Endothelial cell of umbilical vein (primary cell): ENCODE measurements at regions not wholly inside any gene's neighbourhood (a gene's known extent, or its start where the extent isn't known, plus 50 kb on each side); places are given as distances from the start of the nearest gene placed in this dataset.

Experiments used
- BruUV-seq: library from RNA; stranded (reverse); fragments of 400-500 nt; replicated peaks from 2 replicates; lab custom pipeline; 2021; lab: Mats Ljungman, UMichigan
- CTCF ChIA-PET: fragments of 300-600, 350-600 bp; sonication (Branson Sonifier 250); formaldehyde crosslinking; loops from one replicate; lab custom pipeline; 2021; ENCODE audit warnings: antibody characterized with exemption, inconsistent platforms; lab: Charles Lee
- POLR2A ChIA-PET: fragments of 300-600, 350-600 bp; sonication (Branson Sonifier 250); formaldehyde crosslinking; loops from one replicate; lab custom pipeline; 2021; ENCODE audit warnings: antibody characterized with exemption, inconsistent platforms; lab: Charles Lee
- DNase-seq: peaks from one replicate; pipeline ENCODE4 v3.0.0-alpha.2; 2011; ENCODE audit warnings: low read depth, low spot score
- FAIRE-seq: peaks from 2 replicates; lab custom pipeline; 2011; peaks lifted over from hg19 to GRCh38; lab: Jason Lieb, UNC
- H2AFZ ChIP-seq: 2 replicates; pipeline ENCODE4 v1.6.0; 2012; ENCODE audit warnings: low read depth, low read length, control low read depth, inconsistent platforms
- H3K27ac ChIP-seq: 2 replicates; pipeline ENCODE4 v1.5.1; 2011; ENCODE audit warnings: low read depth, mild to moderate bottlenecking, control low read depth, low read length, moderate library complexity; ENCODE audit not compliant: insufficient read depth
- H3K27me3 ChIP-seq, 2 experiments: 2 replicates each; pipeline versions ENCODE4 v1.6.0 to v1.6.1; 2011; ENCODE audit warnings: low read length in 2 of 2, mixed read lengths in 1 of 2; ENCODE audit not compliant: control insufficient read depth in 2 of 2, insufficient read depth in 2 of 2
- H3K36me3 ChIP-seq, 2 experiments: 2 replicates in 1 of 2; 3 replicates in 1 of 2; pipeline ENCODE4 v1.5.1; 2011; ENCODE audit warnings: low read length in 2 of 2, mild to moderate bottlenecking in 1 of 2, moderate library complexity in 1 of 2; ENCODE audit not compliant: control insufficient read depth in 2 of 2, insufficient read depth in 2 of 2; ENCODE audit errors: extremely low read depth in 1 of 2
- H3K4me1 ChIP-seq: 3 replicates; pipeline ENCODE4 v1.5.1; 2011; ENCODE audit warnings: mild to moderate bottlenecking, low read length; ENCODE audit not compliant: control insufficient read depth, insufficient read depth; ENCODE audit errors: extremely low read depth
- H3K4me2 ChIP-seq: 2 replicates; pipeline ENCODE4 v1.6.1; 2011; ENCODE audit warnings: low read length, control low read depth, mixed read lengths; ENCODE audit not compliant: insufficient read depth
- H3K4me3 ChIP-seq, 3 experiments: fragments of 200-600 bp in 1 of 3; sonication (generic), shearing (Covaris generic) in 1 of 3; replicated peaks in 1 of 3; 2 replicates each; pipeline ENCODE4 v1.5.1; 2011 to 2016; ENCODE audit warnings: control low read depth in 3 of 3, low read length in 3 of 3, mild to moderate bottlenecking in 2 of 3, inconsistent platforms in 1 of 3, low read depth in 1 of 3, moderate library complexity in 1 of 3; ENCODE audit not compliant: insufficient read depth in 1 of 3
- H3K79me2 ChIP-seq: 2 replicates; pipeline ENCODE4 v1.6.0; 2012; ENCODE audit warnings: low read length, inconsistent platforms; ENCODE audit not compliant: control insufficient read depth, insufficient read depth
- H3K9ac ChIP-seq: replicated peaks from 2 replicates; pipeline ENCODE3; 2011; ENCODE audit warnings: low read length, control low read depth; ENCODE audit not compliant: insufficient read depth; ENCODE audit errors: extremely low read depth
- H3K9me1 ChIP-seq: replicated peaks from 3 replicates; pipeline ENCODE4 v1.6.0; 2011; ENCODE audit warnings: mild to moderate bottlenecking, low read length; ENCODE audit not compliant: control insufficient read depth, insufficient read depth; ENCODE audit errors: extremely low read depth
- H3K9me3 ChIP-seq: replicated peaks from 2 replicates; pipeline ENCODE4 v1.5.1; 2012; ENCODE audit warnings: low read length, inconsistent platforms; ENCODE audit not compliant: control insufficient read depth, insufficient read depth
- H4K20me1 ChIP-seq: replicated peaks from 2 replicates; pipeline ENCODE3; 2011; ENCODE audit warnings: mild to moderate bottlenecking, low read length; ENCODE audit not compliant: control insufficient read depth, insufficient read depth; ENCODE audit errors: extremely low read depth
- EZH2 ChIP-seq: IDR thresholded peaks from 2 replicates; pipeline ENCODE4 v1.6.1; 2012; ENCODE audit warnings: borderline replicate concordance, low read depth, mild to moderate bottlenecking, moderate library complexity, low read length, inconsistent platforms; ENCODE audit not compliant: severe bottlenecking
- FOS ChIP-seq: IDR thresholded peaks from 2 replicates; pipeline ENCODE4 v1.6.1; 2011; ENCODE audit warnings: mild to moderate bottlenecking, low read length, moderate library complexity, borderline replicate concordance; ENCODE audit not compliant: insufficient read depth
- GATA2 ChIP-seq: IDR thresholded peaks from 2 replicates; pipeline ENCODE4 v1.7.0; 2011; ENCODE audit warnings: low read depth, mild to moderate bottlenecking, moderate library complexity, mixed read lengths, low read length; ENCODE audit not compliant: insufficient read length, insufficient read depth
- JUN ChIP-seq: IDR thresholded peaks from 2 replicates; pipeline ENCODE4 v1.6.1; 2011; ENCODE audit warnings: borderline replicate concordance, low read depth; ENCODE audit not compliant: insufficient read length, insufficient read depth
- MYC ChIP-seq: IDR thresholded peaks from one replicate; pipeline ENCODE4 v1.6.1; 2011; ENCODE audit warnings: mild to moderate bottlenecking, low read depth, low read length
- POLR2A ChIP-seq: IDR thresholded peaks from 2 replicates; pipeline ENCODE4 v1.6.1; 2012; ENCODE audit warnings: low read depth, mild to moderate bottlenecking, control low read depth, low read length
- POLR2AphosphoS5 ChIP-seq: IDR thresholded peaks from 2 replicates; pipeline ENCODE4 v1.6.1; 2012; ENCODE audit warnings: low read depth, mild to moderate bottlenecking, control low read depth, low read length, moderate library complexity; ENCODE audit not compliant: insufficient read depth
- dilution Hi-C: fragments of 300-500 bp; cut with MboI; formaldehyde crosslinking; loops from one replicate; pipeline ENCODE4 v1.15.0; 2019; ENCODE audit warnings: low sequenced_read_pairs; ENCODE audit not compliant: extremely low pct_ligation_motif_present
- intact Hi-C: fragments of 100-400 bp; cut with micrococcal nuclease; formaldehyde crosslinking; loops from one replicate; pipeline ENCODE4 v1.10.0; 2022
- TF ChIP-seq, protein P1 (sequence below): IDR thresholded peaks from 2 replicates; pipeline ENCODE4 v1.6.1; 2011; ENCODE audit not compliant: insufficient read depth, insufficient read length
- TF ChIP-seq, protein P2 (sequence below), 2 donors: IDR thresholded peaks; 1 replicate in 1 of 2; 2 replicates in 1 of 2; pipeline ENCODE4 v1.5.1; 2011; ENCODE audit warnings: low read length in 2 of 2, mild to moderate bottlenecking in 2 of 2, moderate library complexity in 2 of 2, control low read depth in 1 of 2, inconsistent platforms in 1 of 2, low read depth in 1 of 2; ENCODE audit not compliant: insufficient read depth in 1 of 2; ENCODE audit errors: extremely low read depth in 1 of 2

DNA sequence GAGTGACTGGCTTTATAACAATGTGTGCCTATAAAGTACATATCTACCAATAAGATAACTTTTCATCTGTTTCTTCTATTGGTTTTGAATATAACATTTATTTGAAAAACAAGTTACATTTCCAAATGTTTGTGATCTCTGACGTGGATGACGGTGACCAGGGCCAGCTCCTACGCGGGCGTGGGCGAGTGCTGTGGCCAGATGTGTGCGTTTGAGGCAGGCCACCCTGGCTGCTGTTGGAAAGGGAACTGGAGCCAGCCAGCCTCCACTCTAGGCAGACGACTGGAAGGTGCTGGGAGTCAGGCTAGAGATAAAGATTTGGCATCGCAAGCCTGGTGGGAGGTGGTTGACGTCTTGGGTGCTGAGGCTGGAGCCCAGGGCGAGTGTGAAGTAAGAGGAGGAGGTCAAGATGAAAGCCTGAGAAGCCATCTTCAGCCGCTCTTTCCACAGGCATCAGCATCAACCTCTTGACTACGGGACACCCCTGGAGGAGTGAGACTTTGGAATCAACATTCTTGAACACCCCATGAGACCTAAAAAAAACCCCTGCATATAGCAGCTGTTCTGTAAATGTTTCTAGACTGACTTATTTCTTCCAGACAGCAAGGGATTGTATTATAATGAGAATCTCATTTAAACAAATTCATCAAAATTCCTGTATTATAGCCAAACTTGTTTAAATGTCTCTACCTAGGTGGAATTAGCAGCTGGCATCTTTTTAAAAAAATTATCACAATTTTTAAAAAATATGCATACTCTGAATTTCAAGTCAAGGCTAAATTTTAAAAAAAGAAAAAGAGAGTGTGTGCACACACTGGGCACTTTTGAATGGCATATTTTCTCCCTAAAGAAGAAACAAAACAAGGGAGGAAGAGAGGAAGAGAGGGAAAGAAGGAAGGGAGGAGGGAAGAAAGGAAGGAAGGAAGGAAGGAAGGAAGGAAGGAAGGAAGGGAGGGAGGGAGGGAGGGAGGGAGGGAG lies 112.5 kb upstream of the SLC44A3 start:
- TF ChIP-seq, protein P1, sequence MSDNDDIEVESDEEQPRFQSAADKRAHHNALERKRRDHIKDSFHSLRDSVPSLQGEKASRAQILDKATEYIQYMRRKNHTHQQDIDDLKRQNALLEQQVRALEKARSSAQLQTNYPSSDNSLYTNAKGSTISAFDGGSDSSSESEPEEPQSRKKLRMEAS = no peak
- no peak for TF ChIP-seq POLR2A
- TF ChIP-seq MYC = no peak
- FAIRE-seq (no peak), DNase-seq (no peak)
- H3K9ac ChIP-seq = no peak overlapping the region
- H3K9me1 ChIP-seq = no peaks in the 10 kb centered on the region
- no peaks in the 10 kb centered on the region for H3K9me3 ChIP-seq
- H3K27ac ChIP-seq = no peak overlapping the region
- ChIA-PET POLR2A (no interaction called here), CTCF (no interaction called here)
- peaks cover 0 to 1% of the 10 kb centered on the region in 2 experiments for H3K27me3 ChIP-seq
- dilution Hi-C loops (no loop called here), intact Hi-C loops (no loop called here)
- H3K79me2 ChIP-seq = no peaks in the 10 kb centered on the region
- no TSS peak for BruUV-seq
- no peaks in the 10 kb centered on the region for H4K20me1 ChIP-seq
- H3K4me3 ChIP-seq = no peak overlapping the region
- H2AFZ ChIP-seq = no peak overlapping the region
- no peaks in the 10 kb centered on the region for H3K4me1 ChIP-seq
- H3K36me3 ChIP-seq = no peaks in the 10 kb centered on the region
- H3K4me2 ChIP-seq = no peak overlapping the region

DNA sequence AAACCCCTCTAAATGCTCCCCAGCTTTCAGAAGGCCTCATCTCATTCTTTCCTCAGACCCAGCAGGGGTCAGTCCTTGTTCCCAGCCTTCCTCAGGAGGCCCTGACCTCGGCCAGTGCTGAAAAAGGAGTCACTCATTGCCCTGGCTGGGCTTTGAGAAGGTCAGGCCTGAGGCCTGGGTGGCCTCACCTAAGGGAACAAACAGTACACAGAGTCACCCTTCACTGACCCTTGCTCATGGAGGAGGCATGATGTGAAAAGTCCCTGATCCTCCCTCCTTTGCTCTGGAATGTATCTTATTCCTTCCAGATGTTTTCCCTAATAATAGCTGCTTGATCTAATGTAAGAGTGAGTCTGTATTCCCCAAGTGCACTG lies 117.7 kb upstream of the SLC44A3 start:
- no peaks in the 10 kb centered on the region for H3K27me3 ChIP-seq
- H3K36me3 ChIP-seq = no peaks in the 10 kb centered on the region
- H3K4me2 ChIP-seq = no peak overlapping the region
- no peaks in the 10 kb centered on the region for H3K4me1 ChIP-seq
- no peak overlapping the region for H2AFZ ChIP-seq
- intact Hi-C loops (no loop called here), dilution Hi-C loops (no loop called here)
- no peak overlapping the region for H3K27ac ChIP-seq
- no peak for FAIRE-seq
- H3K4me3 ChIP-seq = no peak overlapping the region
- DNase-seq = no peak
- H4K20me1 ChIP-seq = no peaks in the 10 kb centered on the region
- BruUV-seq = no TSS peak
- ChIA-PET POLR2A (no interaction called here), CTCF (no interaction called here)
- no peaks in the 10 kb centered on the region for H3K9me3 ChIP-seq
- no peaks in the 10 kb centered on the region for H3K79me2 ChIP-seq
- H3K9me1 ChIP-seq = no peaks in the 10 kb centered on the region
- no peak overlapping the region for H3K9ac ChIP-seq
- no peak for TF ChIP-seq JUN
- TF ChIP-seq GATA2 = no peak
- TF ChIP-seq POLR2AphosphoS5 = no peak
- no peak for TF ChIP-seq EZH2
- TF ChIP-seq FOS = no peak
- TF ChIP-seq, protein P1 = no peak
- TF ChIP-seq, protein P2, sequence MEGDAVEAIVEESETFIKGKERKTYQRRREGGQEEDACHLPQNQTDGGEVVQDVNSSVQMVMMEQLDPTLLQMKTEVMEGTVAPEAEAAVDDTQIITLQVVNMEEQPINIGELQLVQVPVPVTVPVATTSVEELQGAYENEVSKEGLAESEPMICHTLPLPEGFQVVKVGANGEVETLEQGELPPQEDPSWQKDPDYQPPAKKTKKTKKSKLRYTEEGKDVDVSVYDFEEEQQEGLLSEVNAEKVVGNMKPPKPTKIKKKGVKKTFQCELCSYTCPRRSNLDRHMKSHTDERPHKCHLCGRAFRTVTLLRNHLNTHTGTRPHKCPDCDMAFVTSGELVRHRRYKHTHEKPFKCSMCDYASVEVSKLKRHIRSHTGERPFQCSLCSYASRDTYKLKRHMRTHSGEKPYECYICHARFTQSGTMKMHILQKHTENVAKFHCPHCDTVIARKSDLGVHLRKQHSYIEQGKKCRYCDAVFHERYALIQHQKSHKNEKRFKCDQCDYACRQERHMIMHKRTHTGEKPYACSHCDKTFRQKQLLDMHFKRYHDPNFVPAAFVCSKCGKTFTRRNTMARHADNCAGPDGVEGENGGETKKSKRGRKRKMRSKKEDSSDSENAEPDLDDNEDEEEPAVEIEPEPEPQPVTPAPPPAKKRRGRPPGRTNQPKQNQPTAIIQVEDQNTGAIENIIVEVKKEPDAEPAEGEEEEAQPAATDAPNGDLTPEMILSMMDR (IDR thresholded peaks at IDR 0.05; ENCODE audit: extremely low read depth in 1 of 2, insufficient read depth in 1 of 2, low read depth in 1 of 2, low read length in 2 of 2) = no peak
- TF ChIP-seq MYC = no peak
- no peak for TF ChIP-seq POLR2A
